ENCODE measurements at regions not wholly inside any gene's neighbourhood (a gene's known extent, or its start where the extent isn't known, plus 50 kb on each side); places are given as distances from the start of the nearest gene placed in this dataset.
A peak's percentile ranks its signal among the peaks of the same experiment; 100 is the strongest.
"Not testable (repeated sequence)": the region's sequence is repeated elsewhere in the genome, so short reads cannot be mapped to it uniquely, and the experiment has no call there.

- no peak for DNase-seq
Observed at GRCh38 chr5:86981898-86982297, 285.8 kb upstream of the RASA1 start.

- DNase-seq = no peak
Observed at GRCh38 chr5:86983208-86983607, 284.5 kb upstream of the RASA1 start.

GRCh38 chr5:86986837-86987236 lies 280.8 kb upstream of the RASA1 start:
- no peak for DNase-seq

- DNase-seq = no peak
Observed at GRCh38 chr5:86997516-86997915, 270.2 kb upstream of the RASA1 start.

- DNase-seq = no peak
Observed at GRCh38 chr5:86999951-87000350, 267.7 kb upstream of the RASA1 start.

GRCh38 chr5:87002485-87002884 lies 265.2 kb upstream of the RASA1 start:
- no peak for DNase-seq

- DNase-seq = no peak
Observed at GRCh38 chr5:87004101-87004500, 263.6 kb upstream of the RASA1 start.

- no peak for DNase-seq
Observed at GRCh38 chr5:87007737-87008136, 259.9 kb upstream of the RASA1 start.

GRCh38 chr5:87008751-87009560 lies 258.7 kb upstream of the RASA1 start:
- DNase-seq = no peak

- no peak for DNase-seq
Observed at GRCh38 chr5:87010736-87011135, 256.9 kb upstream of the RASA1 start.

- DNase-seq = no peak
Observed at GRCh38 chr5:87015901-87016300, 251.8 kb upstream of the RASA1 start.

GRCh38 chr5:87020099-87020934 lies 247.4 kb upstream of the RASA1 start:
- peak; percentile 48 for DNase-seq

GRCh38 chr5:87022415-87022814 lies 245.3 kb upstream of the RASA1 start:
- DNase-seq = no peak

- DNase-seq = no peak
Observed at GRCh38 chr5:87027570-87027969, 240.1 kb upstream of the RASA1 start.

GRCh38 chr5:87029951-87030350 lies 237.7 kb upstream of the RASA1 start:
- no peak for DNase-seq

GRCh38 chr5:87030699-87031098 lies 237.0 kb upstream of the RASA1 start:
- DNase-seq = no peak

GRCh38 chr5:87034557-87034956 lies 233.1 kb upstream of the RASA1 start:
- DNase-seq = no peak

- DNase-seq = no peak
Observed at GRCh38 chr5:87042554-87042953, 225.1 kb upstream of the RASA1 start.

GRCh38 chr5:87048156-87048555 lies 219.5 kb upstream of the RASA1 start:
- no peak for DNase-seq

GRCh38 chr5:87049012-87049411 lies 218.7 kb upstream of the RASA1 start:
- DNase-seq = not testable (repeated sequence)

GRCh38 chr5:87051502-87052113 lies 216.1 kb upstream of the RASA1 start:
- no peak for DNase-seq

GRCh38 chr5:87053146-87053545 lies 214.5 kb upstream of the RASA1 start:
- DNase-seq = no peak

GRCh38 chr5:87054821-87055220 lies 212.9 kb upstream of the RASA1 start:
- DNase-seq = no peak

GRCh38 chr5:87061046-87061445 lies 206.6 kb upstream of the RASA1 start:
- DNase-seq = no peak

All from right forelimb (tissue), 1 donor.